Vagina (tissue), 2 donors: ENCODE measurements at regions not wholly inside any gene's neighbourhood (a gene's known extent, or its start where the extent isn't known, plus 50 kb on each side); places are given as distances from the start of the nearest gene placed in this dataset.

Source experiments
- CTCF ChIP-seq, 3 experiments: fragments of 450-650 bp in 2 of 3; fragments of 200-600 bp in 1 of 3; sonication (generic) in 1 of 3; IDR thresholded peaks; one replicate each; pipeline ENCODE4 v1.5.1; 2017 to 2019; ENCODE audit warnings: antibody characterized with exemption in 3 of 3, mild to moderate bottlenecking in 2 of 3, moderate library complexity in 2 of 3
- POLR2A ChIP-seq, 2 donors: fragments of 450-650 bp; IDR thresholded peaks; one replicate each; pipeline ENCODE4 v1.6.1; 2017; ENCODE audit warnings: antibody characterized with exemption in 2 of 2, mild to moderate bottlenecking in 2 of 2, moderate library complexity in 2 of 2
- POLR2AphosphoS5 ChIP-seq, 2 donors: sonication (generic); formaldehyde crosslinking; IDR thresholded peaks; one replicate each; pipeline ENCODE4 v1.9.0; 2017; ENCODE audit warnings: antibody characterized with exemption in 2 of 2, mild to moderate bottlenecking in 2 of 2, low read depth in 1 of 2; ENCODE audit not compliant: insufficient read depth in 1 of 2

GRCh38 chr14:98070536-98070935, 1201.5 kb downstream of the BCL11B start:
- TF ChIP-seq CTCF (IDR thresholded peaks at IDR 0.05) (no peak), POLR2A (IDR thresholded peaks at IDR 0.05) (no peak), POLR2AphosphoS5 (IDR thresholded peaks at IDR 0.05; ENCODE audit: insufficient read depth in 1 of 2, low read depth in 1 of 2) (no peak)
